H9 (cell line): ENCODE measurements at regions not wholly inside any gene's neighbourhood (a gene's known extent, or its start where the extent isn't known, plus 50 kb on each side); places are given as distances from the start of the nearest gene placed in this dataset.

ENCODE experiments used
- DNase-seq: peaks from one replicate; pipeline ENCODE4 v3.0.0-alpha.2; 2017
- H2AFZ ChIP-seq: one replicate; pipeline ENCODE4 v1.6.1; 2013; ENCODE audit warnings: mild to moderate bottlenecking, low read length, control low read depth, moderate library complexity
- H2AK5ac ChIP-seq: 2 replicates; pipeline ENCODE4 v1.6.1; 2013; ENCODE audit warnings: low read length, control low read depth, mixed read lengths; ENCODE audit not compliant: insufficient read length
- H2BK120ac ChIP-seq: one replicate; pipeline ENCODE4 v1.6.1; 2013; ENCODE audit warnings: low read depth, mild to moderate bottlenecking, low read length, control low read depth, inconsistent platforms; ENCODE audit not compliant: poor library complexity, severe bottlenecking
- H2BK12ac ChIP-seq: 2 replicates; pipeline ENCODE4 v1.6.1; 2013; ENCODE audit warnings: low read length, control low read depth, mixed read lengths, low read depth; ENCODE audit not compliant: insufficient read length
- H2BK15ac ChIP-seq: 2 replicates; pipeline ENCODE4 v1.6.1; 2013; ENCODE audit warnings: low read depth, low read length, control low read depth
- H2BK20ac ChIP-seq: one replicate; pipeline ENCODE4 v1.6.1; 2013; ENCODE audit warnings: low read depth, mild to moderate bottlenecking, low read length, control low read depth, inconsistent platforms; ENCODE audit not compliant: poor library complexity, severe bottlenecking
- H2BK5ac ChIP-seq: 2 replicates; pipeline ENCODE4 v1.6.1; 2013; ENCODE audit warnings: low read length, control low read depth, mixed read lengths; ENCODE audit not compliant: insufficient read length
- H3K14ac ChIP-seq: 2 replicates; pipeline ENCODE4 v1.6.1; 2013; ENCODE audit warnings: low read length, control low read depth; ENCODE audit not compliant: insufficient read depth
- H3K18ac ChIP-seq: 2 replicates; pipeline ENCODE4 v1.6.1; 2013; ENCODE audit warnings: low read depth, mild to moderate bottlenecking, mixed read lengths, low read length, control low read depth; ENCODE audit not compliant: insufficient read length
- H3K23ac ChIP-seq: 2 replicates; pipeline ENCODE4 v1.6.1; 2013; ENCODE audit warnings: low read length, control low read depth, mixed read lengths, low read depth; ENCODE audit not compliant: insufficient read length
- H3K23me2 ChIP-seq: 2 replicates; pipeline ENCODE4 v1.6.1; 2013; ENCODE audit warnings: low read depth, mild to moderate bottlenecking, mixed read lengths, low read length, control low read depth; ENCODE audit not compliant: insufficient read length, poor library complexity, severe bottlenecking
- H3K27ac ChIP-seq: 2 replicates; pipeline ENCODE4 v1.5.1; 2013; ENCODE audit warnings: low read length, control low read depth, mixed read lengths, low read depth; ENCODE audit not compliant: insufficient read length
- H3K27me3 ChIP-seq: 2 replicates; pipeline ENCODE4 v1.6.1; 2013; ENCODE audit warnings: low read length, control low read depth, inconsistent platforms; ENCODE audit not compliant: insufficient read depth
- H3K4ac ChIP-seq: 2 replicates; pipeline ENCODE4 v1.6.1; 2013; ENCODE audit warnings: low read depth, mild to moderate bottlenecking, control low read depth, inconsistent platforms, low read length, moderate library complexity
- H3K4me1 ChIP-seq: 2 replicates; pipeline ENCODE4 v1.6.1; 2013; ENCODE audit warnings: low read length, control low read depth, inconsistent platforms; ENCODE audit not compliant: insufficient read depth
- H3K4me2 ChIP-seq: 2 replicates; pipeline ENCODE4 v1.6.1; 2013; ENCODE audit warnings: low read length, control low read depth, mixed read lengths; ENCODE audit not compliant: insufficient read length, insufficient read depth
- H3K56ac ChIP-seq: 2 replicates; pipeline ENCODE4 v1.6.1; 2013; ENCODE audit warnings: low read depth, mild to moderate bottlenecking, mixed read lengths, low read length, control low read depth; ENCODE audit not compliant: insufficient read length
- H3K79me1 ChIP-seq: 2 replicates; pipeline ENCODE4 v1.6.1; 2013; ENCODE audit warnings: low read depth, mild to moderate bottlenecking, moderate library complexity, low read length, control low read depth, inconsistent platforms; ENCODE audit not compliant: insufficient read depth, poor library complexity, severe bottlenecking
- H3K79me2 ChIP-seq: 2 replicates; pipeline ENCODE4 v1.6.1; 2013; ENCODE audit warnings: low read length, control low read depth, inconsistent platforms; ENCODE audit not compliant: insufficient read depth
- H3K9ac ChIP-seq: 2 replicates; pipeline ENCODE4 v1.6.1; 2013; ENCODE audit warnings: low read length, control low read depth, mixed read lengths; ENCODE audit not compliant: insufficient read length; ENCODE audit errors: extremely low read depth
- H3K9me3 ChIP-seq: one replicate; pipeline ENCODE4 v1.6.1; 2013; ENCODE audit warnings: low read depth, low read length, inconsistent platforms; ENCODE audit not compliant: control insufficient read depth
- H3T11ph ChIP-seq: one replicate; pipeline ENCODE4 v1.6.1; 2013; ENCODE audit warnings: mild to moderate bottlenecking, low read length, control low read depth, inconsistent platforms
- H4K20me1 ChIP-seq: one replicate; pipeline ENCODE4 v1.6.1; 2013; ENCODE audit not compliant: control insufficient read depth, insufficient read length, insufficient read depth
- H4K5ac ChIP-seq: 2 replicates; pipeline ENCODE4 v1.6.1; 2013; ENCODE audit warnings: low read depth, mild to moderate bottlenecking, mixed read lengths, low read length, control low read depth; ENCODE audit not compliant: insufficient read length
- H4K8ac ChIP-seq: replicated peaks from 2 replicates; pipeline ENCODE4 v1.6.1; 2013; ENCODE audit warnings: low read length, control low read depth, mixed read lengths, low read depth; ENCODE audit not compliant: insufficient read length
- H4K91ac ChIP-seq: 2 replicates; pipeline ENCODE4 v1.6.1; 2013; ENCODE audit warnings: low read depth, mild to moderate bottlenecking, moderate library complexity, mixed read lengths, low read length, control low read depth; ENCODE audit not compliant: insufficient read length
- H3K27ac Mint-ChIP-seq, 3 experiments: 2 replicates in 2 of 3; 3 replicates in 1 of 3; pipeline ENCODE4 v1.8.0; 2020 to 2021; ENCODE audit warnings: mixed read lengths in 3 of 3, mild to moderate bottlenecking in 1 of 3, moderate library complexity in 1 of 3
- H3K27me3 Mint-ChIP-seq: 2 replicates; pipeline ENCODE4 v1.8.0; 2021; ENCODE audit warnings: low read depth, mild to moderate bottlenecking, moderate library complexity, mixed read lengths
- H3K36me3 Mint-ChIP-seq, 3 experiments: 2 replicates in 2 of 3; 3 replicates in 1 of 3; pipeline ENCODE4 v1.8.0; 2020 to 2021; ENCODE audit warnings: low read depth in 3 of 3, mixed read lengths in 3 of 3; ENCODE audit not compliant: insufficient read depth in 1 of 3
- H3K4me1 Mint-ChIP-seq, 2 experiments: 2 replicates each; pipeline ENCODE4 v1.8.0; 2020; ENCODE audit warnings: mixed read lengths in 2 of 2
- H3K4me3 Mint-ChIP-seq, 2 experiments: 2 replicates in 1 of 2; 3 replicates in 1 of 2; pipeline ENCODE4 v1.8.0; 2020 to 2021; ENCODE audit warnings: mild to moderate bottlenecking in 2 of 2, mixed read lengths in 2 of 2, moderate library complexity in 1 of 2
- H3K9me3 Mint-ChIP-seq, 2 experiments: 2 replicates in 1 of 2; 3 replicates in 1 of 2; pipeline ENCODE4 v1.8.0; 2020; ENCODE audit warnings: mild to moderate bottlenecking in 2 of 2, mixed read lengths in 2 of 2, moderate library complexity in 1 of 2
- WGBS: extraction: QIAGEN DNeasy Blood & Tissue Kit; methylation state at CpG from one replicate; pipeline ENCODE4 v1.1.7; 2013; ENCODE audit warnings: missing lambda C conversion rate, low lambda C conversion rate, mixed read lengths; ENCODE audit not compliant: insufficient read length; ENCODE audit errors: extremely low coverage; 5-methylcytosine and 5-hydroxymethylcytosine counted together
- TF ChIP-seq, protein P1 (sequence below): fragments of 200-600 bp; sonication (generic); conservative IDR thresholded peaks from 3 replicates; pipeline ENCODE4 v1.8.0; 2021; ENCODE audit warnings: antibody characterized with exemption, mild to moderate bottlenecking

DNA sequence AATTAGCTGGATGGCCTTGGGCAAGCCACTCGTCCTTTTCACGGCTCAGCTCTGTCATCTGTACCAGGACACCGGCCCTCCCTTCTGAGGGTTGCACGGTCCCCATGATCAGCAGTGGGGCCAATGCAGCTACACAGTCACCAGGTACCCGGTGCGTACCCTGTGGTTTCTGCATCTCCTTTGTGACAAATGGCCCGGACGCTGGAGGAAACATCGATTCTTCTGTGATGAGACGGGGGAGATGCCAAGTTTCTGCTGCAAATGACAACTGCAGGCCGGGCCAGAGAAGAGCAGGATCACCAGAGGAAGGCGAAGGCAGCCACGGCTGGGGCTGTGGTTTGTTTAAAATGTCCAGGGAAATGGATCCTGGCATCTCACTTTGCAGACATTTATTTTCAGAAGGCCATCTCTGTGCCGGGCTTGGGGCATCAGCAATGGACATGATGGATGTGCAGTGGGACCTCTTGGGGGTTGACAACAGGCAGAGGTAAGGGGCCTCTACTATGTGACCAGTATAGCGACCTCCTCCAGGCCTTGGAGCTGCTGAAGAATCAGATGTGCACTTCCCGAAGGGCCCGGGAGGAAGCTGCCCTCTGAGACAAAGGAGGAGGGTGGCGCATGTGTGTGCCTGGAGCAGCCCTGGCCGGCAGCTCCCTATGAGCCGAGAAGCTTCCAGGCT is 221.9 kb upstream of the C1orf174 start:
- H3K4ac ChIP-seq, result no peak overlapping the region
- Mint-ChIP-seq H3K9me3 (no peaks in the 10 kb centered on the region), H3K27me3 (peaks cover 8% of the 10 kb centered on the region), H3K4me1 (peaks cover 17 to 24% of the 10 kb centered on the region in 2 experiments), H3K27ac (no peak overlapping the region), H3K4me3 (no peak overlapping the region), H3K36me3 (no peaks in the 10 kb centered on the region)
- no peaks in the 10 kb centered on the region for H3K23me2 ChIP-seq
- no CpG with 5 or more reads among the region's 20 CpGs for WGBS
- no peak overlapping the region for H3K14ac ChIP-seq
- no peaks in the 10 kb centered on the region for H3K79me1 ChIP-seq
- H3K18ac ChIP-seq, result no peak overlapping the region
- H3K27me3 ChIP-seq, result no peaks in the 10 kb centered on the region
- H3K23ac ChIP-seq, result no peak overlapping the region
- H2BK15ac ChIP-seq, result no peak overlapping the region
- no peak for DNase-seq
- H2AFZ ChIP-seq, result no peak overlapping the region
- H3K9me3 ChIP-seq, result no peaks in the 10 kb centered on the region
- H3K56ac ChIP-seq, result no peak overlapping the region
- H4K20me1 ChIP-seq, result no peaks in the 10 kb centered on the region
- no peaks in the 10 kb centered on the region for H3K4me1 ChIP-seq
- no peak overlapping the region for H2BK120ac ChIP-seq
- TF ChIP-seq, protein P1, sequence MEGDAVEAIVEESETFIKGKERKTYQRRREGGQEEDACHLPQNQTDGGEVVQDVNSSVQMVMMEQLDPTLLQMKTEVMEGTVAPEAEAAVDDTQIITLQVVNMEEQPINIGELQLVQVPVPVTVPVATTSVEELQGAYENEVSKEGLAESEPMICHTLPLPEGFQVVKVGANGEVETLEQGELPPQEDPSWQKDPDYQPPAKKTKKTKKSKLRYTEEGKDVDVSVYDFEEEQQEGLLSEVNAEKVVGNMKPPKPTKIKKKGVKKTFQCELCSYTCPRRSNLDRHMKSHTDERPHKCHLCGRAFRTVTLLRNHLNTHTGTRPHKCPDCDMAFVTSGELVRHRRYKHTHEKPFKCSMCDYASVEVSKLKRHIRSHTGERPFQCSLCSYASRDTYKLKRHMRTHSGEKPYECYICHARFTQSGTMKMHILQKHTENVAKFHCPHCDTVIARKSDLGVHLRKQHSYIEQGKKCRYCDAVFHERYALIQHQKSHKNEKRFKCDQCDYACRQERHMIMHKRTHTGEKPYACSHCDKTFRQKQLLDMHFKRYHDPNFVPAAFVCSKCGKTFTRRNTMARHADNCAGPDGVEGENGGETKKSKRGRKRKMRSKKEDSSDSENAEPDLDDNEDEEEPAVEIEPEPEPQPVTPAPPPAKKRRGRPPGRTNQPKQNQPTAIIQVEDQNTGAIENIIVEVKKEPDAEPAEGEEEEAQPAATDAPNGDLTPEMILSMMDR, result no peak
- no peak overlapping the region for H4K91ac ChIP-seq
- no peak overlapping the region for H4K8ac ChIP-seq
- H2BK12ac ChIP-seq, result no peak overlapping the region
- no peak overlapping the region for H2BK5ac ChIP-seq
- no peak overlapping the region for H2AK5ac ChIP-seq
- no peaks in the 10 kb centered on the region for H3K79me2 ChIP-seq
- H3K9ac ChIP-seq, result no peak overlapping the region
- H3K4me2 ChIP-seq, result no peak overlapping the region
- no peak overlapping the region for H2BK20ac ChIP-seq
- no peak overlapping the region for H3K27ac ChIP-seq
- no peak overlapping the region for H4K5ac ChIP-seq
- H3T11ph ChIP-seq, result no peak overlapping the region
